Fibroblast of mammary gland (primary cell): ENCODE measurements at regions not wholly inside any gene's neighbourhood (a gene's known extent, or its start where the extent isn't known, plus 50 kb on each side); places are given as distances from the start of the nearest gene placed in this dataset.
"Not testable (repeated sequence)": the region's sequence is repeated elsewhere in the genome, so short reads cannot be mapped to it uniquely, and the experiment has no call there.

Source experiments
- DNase-seq: peaks from one replicate; pipeline ENCODE4 v3.0.0-alpha.2; 2010; ENCODE audit warnings: low read depth
- H3K4me3 ChIP-seq: 2 replicates; pipeline ENCODE4 v1.5.1; 2011; ENCODE audit warnings: low read depth, mild to moderate bottlenecking, low read length, moderate library complexity; ENCODE audit not compliant: control insufficient read depth
- CTCF ChIP-seq: conservative IDR thresholded peaks from 2 replicates; pipeline ENCODE4 v1.5.1; 2011; ENCODE audit warnings: low read depth, low read length, inconsistent platforms; ENCODE audit not compliant: control insufficient read depth, insufficient read depth

DNA sequence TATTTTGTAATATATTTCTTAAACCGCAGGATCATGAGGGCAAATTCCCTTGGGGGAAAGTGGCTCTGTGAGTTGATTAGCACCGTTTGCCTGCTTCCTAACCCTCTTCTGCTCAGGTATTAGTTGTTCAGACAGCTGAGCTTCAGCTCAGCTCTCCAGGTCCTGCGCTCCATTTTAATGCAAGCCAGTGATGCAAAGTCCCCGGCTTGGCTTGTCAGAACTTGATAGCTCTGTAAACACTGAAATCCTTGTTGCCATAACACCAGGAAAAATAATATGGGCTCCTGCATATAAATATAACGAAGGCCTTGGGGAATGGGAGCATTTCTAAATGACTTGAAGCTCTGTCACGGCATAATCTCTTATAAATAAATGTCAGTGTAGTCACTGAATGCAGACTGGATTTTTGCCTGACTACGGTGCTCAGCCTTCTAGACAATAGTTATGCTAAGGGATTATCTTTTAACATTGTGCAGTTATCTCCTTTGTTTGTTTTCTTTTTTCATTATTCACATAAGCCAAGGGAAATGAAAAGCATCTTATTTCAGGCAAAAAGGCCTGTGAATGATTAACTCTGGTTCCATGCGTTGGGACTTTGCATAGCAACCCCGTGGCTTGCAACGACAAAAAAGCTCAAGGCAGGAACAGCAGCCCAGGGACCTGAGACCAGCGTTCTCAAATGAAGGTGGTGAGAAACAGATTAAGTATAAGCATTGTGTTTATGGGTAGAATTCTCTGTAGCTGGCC lies 253.2 kb downstream of the SPRY1 start:
- TF ChIP-seq CTCF = no peak
- peak; percentile 60 for DNase-seq
- no peak overlapping the region for H3K4me3 ChIP-seq

DNA sequence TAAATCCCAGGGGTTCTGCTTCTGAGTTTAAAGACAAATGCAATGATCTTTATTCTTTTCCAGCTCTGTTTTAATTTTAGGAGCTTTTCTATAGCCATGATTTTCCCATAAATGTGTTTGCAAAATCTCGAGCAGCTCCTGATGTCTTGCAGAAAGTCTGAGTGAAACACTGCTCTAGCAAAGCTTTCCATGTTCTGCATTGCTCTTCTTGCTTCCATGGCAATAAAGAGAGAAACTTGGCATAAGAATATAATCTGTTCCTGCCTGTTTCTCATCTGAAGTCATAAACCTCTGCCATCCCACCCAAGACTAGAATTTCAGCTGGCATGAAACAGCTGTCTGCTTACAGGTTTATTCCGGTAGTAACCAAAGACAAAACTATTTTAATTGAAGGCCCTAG lies 254.5 kb downstream of the SPRY1 start:
- DNase-seq = no peak

GRCh38 chr4:123651536-123652180 lies 255.1 kb downstream of the SPRY1 start:
- TF ChIP-seq CTCF = no peak
- no peak for DNase-seq
- no peak overlapping the region for H3K4me3 ChIP-seq

More for the DNA sequence above, 254.5 kb downstream of the SPRY1 start:
- no peak for TF ChIP-seq CTCF
- no peak overlapping the region for H3K4me3 ChIP-seq

DNA sequence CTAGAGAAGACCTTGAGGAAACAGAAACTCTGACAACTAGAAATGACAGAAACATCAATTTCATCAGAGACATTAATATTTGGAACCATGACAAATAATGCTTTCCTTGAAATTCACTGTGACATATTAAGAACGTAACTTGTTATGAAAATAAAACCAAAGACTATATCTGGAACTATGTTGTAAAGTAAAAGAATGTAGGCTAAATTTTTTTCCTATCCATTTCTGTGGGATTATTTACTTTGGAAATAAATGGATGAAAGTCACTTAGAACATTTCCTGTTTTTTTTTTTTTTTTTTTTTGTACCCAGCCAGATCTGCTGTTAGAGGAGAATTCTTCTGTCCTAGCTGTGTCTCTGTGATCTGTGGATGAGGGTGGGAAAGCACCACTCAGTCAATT lies 255.9 kb downstream of the SPRY1 start:
- no peak overlapping the region for H3K4me3 ChIP-seq
- no peak for DNase-seq
- no peak for TF ChIP-seq CTCF

GRCh38 chr4:123653236-123653635 lies 256.6 kb downstream of the SPRY1 start:
- H3K4me3 ChIP-seq = no peak overlapping the region
- no peak for DNase-seq
- no peak for TF ChIP-seq CTCF

- not testable (repeated sequence) for H3K4me3 ChIP-seq, DNase-seq
These were observed 260.2 kb downstream of the SPRY1 start for GRCh38 chr4:123656746-123657294.

DNA sequence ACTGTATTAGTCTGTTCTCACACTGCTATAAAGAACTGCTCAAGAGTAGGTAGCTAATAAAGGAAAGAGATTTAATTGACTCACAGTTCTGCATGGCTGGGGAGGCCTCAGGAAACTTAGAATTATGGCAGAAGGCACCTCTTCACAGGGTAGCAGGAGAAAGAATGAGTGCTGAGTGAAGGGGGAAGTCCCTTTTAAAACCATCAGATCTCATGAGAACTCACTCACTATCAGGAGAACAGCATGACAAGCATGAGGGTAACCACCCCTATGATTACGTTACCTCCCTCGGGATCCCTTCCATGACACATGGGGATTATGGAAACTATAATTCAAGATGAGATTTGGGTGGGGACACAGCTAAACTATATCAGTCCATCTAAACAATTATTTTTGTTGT lies 261.0 kb downstream of the SPRY1 start:
- not testable (repeated sequence) for DNase-seq, H3K4me3 ChIP-seq

DNA sequence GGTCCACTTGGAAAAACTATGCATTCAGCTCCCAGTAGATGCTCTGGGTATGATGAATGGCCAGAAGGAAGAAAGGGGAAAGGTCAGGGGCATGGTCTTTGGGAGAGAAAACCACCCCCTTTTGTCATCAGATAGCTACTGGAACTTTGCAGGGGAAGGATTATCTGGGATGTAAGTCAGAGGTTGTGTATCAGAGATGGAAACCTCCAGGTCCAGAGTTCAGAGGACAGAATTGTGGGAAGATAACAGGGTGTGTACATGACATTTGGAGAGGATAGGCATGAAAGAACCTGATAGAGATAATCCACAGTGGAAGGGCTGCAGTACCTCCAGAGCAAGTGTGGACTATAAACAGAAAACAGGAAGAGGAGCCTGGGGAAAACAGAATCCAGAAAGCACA lies 262.7 kb downstream of the SPRY1 start:
- no peak for DNase-seq
- H3K4me3 ChIP-seq = no peak overlapping the region
- TF ChIP-seq CTCF = no peak
